WTC11 (cell line): ENCODE measurements at regions not wholly inside any gene's neighbourhood (a gene's known extent, or its start where the extent isn't known, plus 50 kb on each side); places are given as distances from the start of the nearest gene placed in this dataset.

Experiments
- CDX4 ChIP-seq: fragments of 250-450 bp; sonication (Bioruptor Pico); IDR thresholded peaks from 2 replicates; pipeline ENCODE4 v1.9.0; 2021; ENCODE audit warnings: moderate library complexity, mild to moderate bottlenecking, inconsistent platforms, borderline replicate concordance
- FOXJ3 ChIP-seq: sonication (generic); formaldehyde crosslinking; IDR thresholded peaks from 2 replicates; pipeline ENCODE4 v1.9.0; 2021; ENCODE audit warnings: missing genetic modification reagents, mild to moderate bottlenecking, borderline replicate concordance
- JUN ChIP-seq: sonication (generic); formaldehyde crosslinking; IDR thresholded peaks from 2 replicates; pipeline ENCODE4 v1.8.0; 2023; ENCODE audit warnings: mild to moderate bottlenecking, missing genetic modification reagents
- NR3C1 ChIP-seq: sonication (generic); formaldehyde crosslinking; conservative IDR thresholded peaks from 2 replicates; pipeline ENCODE4 v1.8.1; 2023; ENCODE audit warnings: low read depth, mild to moderate bottlenecking, missing genetic modification reagents
- TP53 ChIP-seq: sonication (generic); formaldehyde crosslinking; IDR thresholded peaks from 2 replicates; pipeline ENCODE4 v1.8.1; 2023; ENCODE audit warnings: mild to moderate bottlenecking, missing genetic modification reagents
- ZNF138 ChIP-seq: sonication (generic); formaldehyde crosslinking; conservative IDR thresholded peaks from 2 replicates; pipeline ENCODE4 v1.8.1; 2022; ENCODE audit warnings: mild to moderate bottlenecking, moderate library complexity, missing genetic modification reagents
- ZNF416 ChIP-seq: fragments of 250-450 bp; sonication (Bioruptor Pico); IDR thresholded peaks from 2 replicates; pipeline ENCODE4 v1.9.0; 2021; ENCODE audit warnings: mild to moderate bottlenecking, inconsistent platforms
- ZNF512 ChIP-seq: sonication (generic); formaldehyde crosslinking; IDR thresholded peaks from 2 replicates; pipeline ENCODE4 v1.8.1; 2022; ENCODE audit warnings: missing genetic modification reagents, borderline replicate concordance
- ZNF532 ChIP-seq: fragments of 250-450 bp; sonication (Bioruptor Pico); IDR thresholded peaks from 2 replicates; pipeline ENCODE4 v1.9.0; 2021; ENCODE audit warnings: mild to moderate bottlenecking, borderline replicate concordance
- TF ChIP-seq, protein P1 (sequence below): sonication (generic); formaldehyde crosslinking; IDR thresholded peaks from 2 replicates; pipeline ENCODE4 v1.8.0; 2023; ENCODE audit warnings: missing genetic modification reagents, mild to moderate bottlenecking, borderline replicate concordance
- TF ChIP-seq, protein P2 (sequence below): sonication (generic); formaldehyde crosslinking; IDR thresholded peaks from 2 replicates; pipeline ENCODE4 v1.8.1; 2022; ENCODE audit warnings: mild to moderate bottlenecking, moderate library complexity, missing genetic modification reagents
- TF ChIP-seq, protein P3 (sequence below): fragments of 250-450 bp; sonication (Bioruptor Pico); conservative IDR thresholded peaks from 2 replicates; pipeline ENCODE4 v1.9.0; 2021; ENCODE audit warnings: mild to moderate bottlenecking
- TF ChIP-seq, protein P4 (sequence below): sonication (generic); formaldehyde crosslinking; IDR thresholded peaks from 2 replicates; pipeline ENCODE4 v1.8.1; 2023; ENCODE audit warnings: mild to moderate bottlenecking, missing genetic modification reagents, borderline replicate concordance
- TF ChIP-seq, protein P5 (sequence below): fragments of 200-600 bp; IDR thresholded peaks from 2 replicates; pipeline ENCODE4 v1.8.0; 2022; ENCODE audit warnings: antibody characterized with exemption

GRCh38 chr6:47414423-47415167 is 63.0 kb upstream of the CD2AP start (continued):
- TF ChIP-seq, protein P1, sequence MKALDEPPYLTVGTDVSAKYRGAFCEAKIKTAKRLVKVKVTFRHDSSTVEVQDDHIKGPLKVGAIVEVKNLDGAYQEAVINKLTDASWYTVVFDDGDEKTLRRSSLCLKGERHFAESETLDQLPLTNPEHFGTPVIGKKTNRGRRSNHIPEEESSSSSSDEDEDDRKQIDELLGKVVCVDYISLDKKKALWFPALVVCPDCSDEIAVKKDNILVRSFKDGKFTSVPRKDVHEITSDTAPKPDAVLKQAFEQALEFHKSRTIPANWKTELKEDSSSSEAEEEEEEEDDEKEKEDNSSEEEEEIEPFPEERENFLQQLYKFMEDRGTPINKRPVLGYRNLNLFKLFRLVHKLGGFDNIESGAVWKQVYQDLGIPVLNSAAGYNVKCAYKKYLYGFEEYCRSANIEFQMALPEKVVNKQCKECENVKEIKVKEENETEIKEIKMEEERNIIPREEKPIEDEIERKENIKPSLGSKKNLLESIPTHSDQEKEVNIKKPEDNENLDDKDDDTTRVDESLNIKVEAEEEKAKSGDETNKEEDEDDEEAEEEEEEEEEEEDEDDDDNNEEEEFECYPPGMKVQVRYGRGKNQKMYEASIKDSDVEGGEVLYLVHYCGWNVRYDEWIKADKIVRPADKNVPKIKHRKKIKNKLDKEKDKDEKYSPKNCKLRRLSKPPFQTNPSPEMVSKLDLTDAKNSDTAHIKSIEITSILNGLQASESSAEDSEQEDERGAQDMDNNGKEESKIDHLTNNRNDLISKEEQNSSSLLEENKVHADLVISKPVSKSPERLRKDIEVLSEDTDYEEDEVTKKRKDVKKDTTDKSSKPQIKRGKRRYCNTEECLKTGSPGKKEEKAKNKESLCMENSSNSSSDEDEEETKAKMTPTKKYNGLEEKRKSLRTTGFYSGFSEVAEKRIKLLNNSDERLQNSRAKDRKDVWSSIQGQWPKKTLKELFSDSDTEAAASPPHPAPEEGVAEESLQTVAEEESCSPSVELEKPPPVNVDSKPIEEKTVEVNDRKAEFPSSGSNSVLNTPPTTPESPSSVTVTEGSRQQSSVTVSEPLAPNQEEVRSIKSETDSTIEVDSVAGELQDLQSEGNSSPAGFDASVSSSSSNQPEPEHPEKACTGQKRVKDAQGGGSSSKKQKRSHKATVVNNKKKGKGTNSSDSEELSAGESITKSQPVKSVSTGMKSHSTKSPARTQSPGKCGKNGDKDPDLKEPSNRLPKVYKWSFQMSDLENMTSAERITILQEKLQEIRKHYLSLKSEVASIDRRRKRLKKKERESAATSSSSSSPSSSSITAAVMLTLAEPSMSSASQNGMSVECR (CRISPR knock-in tag) = no peak
- no peak for TF ChIP-seq ZNF138 (CRISPR knock-in tag)
- no peak for TF ChIP-seq TP53 (CRISPR knock-in tag)
- TF ChIP-seq, protein P2, sequence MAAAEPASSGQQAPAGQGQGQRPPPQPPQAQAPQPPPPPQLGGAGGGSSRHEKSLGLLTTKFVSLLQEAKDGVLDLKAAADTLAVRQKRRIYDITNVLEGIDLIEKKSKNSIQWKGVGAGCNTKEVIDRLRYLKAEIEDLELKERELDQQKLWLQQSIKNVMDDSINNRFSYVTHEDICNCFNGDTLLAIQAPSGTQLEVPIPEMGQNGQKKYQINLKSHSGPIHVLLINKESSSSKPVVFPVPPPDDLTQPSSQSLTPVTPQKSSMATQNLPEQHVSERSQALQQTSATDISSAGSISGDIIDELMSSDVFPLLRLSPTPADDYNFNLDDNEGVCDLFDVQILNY (CRISPR knock-in tag) = no peak
- TF ChIP-seq JUN = no peak
- no peak for TF ChIP-seq FOXJ3 (CRISPR knock-in tag)
- TF ChIP-seq, protein P3, sequence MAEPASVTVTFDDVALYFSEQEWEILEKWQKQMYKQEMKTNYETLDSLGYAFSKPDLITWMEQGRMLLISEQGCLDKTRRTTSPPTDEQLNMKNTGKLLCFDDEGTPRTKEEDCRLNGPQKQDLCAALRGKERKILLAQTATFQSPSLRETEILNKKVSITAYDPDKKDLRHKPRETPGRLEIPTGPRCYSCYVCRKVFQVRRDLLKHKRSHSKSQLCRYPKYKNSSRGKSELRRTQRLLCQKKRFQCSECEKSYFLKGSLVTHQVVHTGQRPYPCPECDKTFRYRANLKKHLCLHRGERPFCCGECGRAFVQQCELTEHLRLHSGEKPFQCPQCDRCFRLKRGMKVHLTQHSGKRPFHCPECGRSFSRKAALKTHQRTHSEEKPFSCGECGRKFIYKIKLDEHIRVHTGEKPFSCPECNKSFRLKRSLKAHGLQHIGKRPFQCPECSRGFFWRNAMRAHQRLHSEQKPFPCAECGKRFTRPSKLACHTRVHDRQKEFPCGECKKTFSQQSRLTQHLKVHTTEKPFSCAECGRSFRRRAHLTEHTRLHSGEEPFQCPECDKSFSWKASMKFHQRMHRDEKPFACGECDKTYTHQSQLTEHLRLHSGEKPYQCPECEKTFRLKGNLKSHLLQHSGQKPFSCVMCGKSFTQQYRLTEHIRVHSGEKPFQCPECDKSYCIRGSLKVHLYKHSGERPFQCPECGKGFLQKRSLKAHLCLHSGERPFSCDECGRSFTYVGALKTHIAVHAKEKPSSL (CRISPR knock-in tag) = no peak
- no peak for TF ChIP-seq CDX4 (CRISPR knock-in tag)
- TF ChIP-seq, protein P4, sequence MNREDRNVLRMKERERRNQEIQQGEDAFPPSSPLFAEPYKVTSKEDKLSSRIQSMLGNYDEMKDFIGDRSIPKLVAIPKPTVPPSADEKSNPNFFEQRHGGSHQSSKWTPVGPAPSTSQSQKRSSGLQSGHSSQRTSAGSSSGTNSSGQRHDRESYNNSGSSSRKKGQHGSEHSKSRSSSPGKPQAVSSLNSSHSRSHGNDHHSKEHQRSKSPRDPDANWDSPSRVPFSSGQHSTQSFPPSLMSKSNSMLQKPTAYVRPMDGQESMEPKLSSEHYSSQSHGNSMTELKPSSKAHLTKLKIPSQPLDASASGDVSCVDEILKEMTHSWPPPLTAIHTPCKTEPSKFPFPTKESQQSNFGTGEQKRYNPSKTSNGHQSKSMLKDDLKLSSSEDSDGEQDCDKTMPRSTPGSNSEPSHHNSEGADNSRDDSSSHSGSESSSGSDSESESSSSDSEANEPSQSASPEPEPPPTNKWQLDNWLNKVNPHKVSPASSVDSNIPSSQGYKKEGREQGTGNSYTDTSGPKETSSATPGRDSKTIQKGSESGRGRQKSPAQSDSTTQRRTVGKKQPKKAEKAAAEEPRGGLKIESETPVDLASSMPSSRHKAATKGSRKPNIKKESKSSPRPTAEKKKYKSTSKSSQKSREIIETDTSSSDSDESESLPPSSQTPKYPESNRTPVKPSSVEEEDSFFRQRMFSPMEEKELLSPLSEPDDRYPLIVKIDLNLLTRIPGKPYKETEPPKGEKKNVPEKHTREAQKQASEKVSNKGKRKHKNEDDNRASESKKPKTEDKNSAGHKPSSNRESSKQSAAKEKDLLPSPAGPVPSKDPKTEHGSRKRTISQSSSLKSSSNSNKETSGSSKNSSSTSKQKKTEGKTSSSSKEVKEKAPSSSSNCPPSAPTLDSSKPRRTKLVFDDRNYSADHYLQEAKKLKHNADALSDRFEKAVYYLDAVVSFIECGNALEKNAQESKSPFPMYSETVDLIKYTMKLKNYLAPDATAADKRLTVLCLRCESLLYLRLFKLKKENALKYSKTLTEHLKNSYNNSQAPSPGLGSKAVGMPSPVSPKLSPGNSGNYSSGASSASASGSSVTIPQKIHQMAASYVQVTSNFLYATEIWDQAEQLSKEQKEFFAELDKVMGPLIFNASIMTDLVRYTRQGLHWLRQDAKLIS (CRISPR knock-in tag) = no peak
- no peak for TF ChIP-seq ZNF512 (CRISPR knock-in tag)
- no peak for TF ChIP-seq NR3C1 (CRISPR knock-in tag)
- no peak for TF ChIP-seq ZNF416
- no peak for TF ChIP-seq ZNF532 (CRISPR knock-in tag)
- TF ChIP-seq, protein P5, sequence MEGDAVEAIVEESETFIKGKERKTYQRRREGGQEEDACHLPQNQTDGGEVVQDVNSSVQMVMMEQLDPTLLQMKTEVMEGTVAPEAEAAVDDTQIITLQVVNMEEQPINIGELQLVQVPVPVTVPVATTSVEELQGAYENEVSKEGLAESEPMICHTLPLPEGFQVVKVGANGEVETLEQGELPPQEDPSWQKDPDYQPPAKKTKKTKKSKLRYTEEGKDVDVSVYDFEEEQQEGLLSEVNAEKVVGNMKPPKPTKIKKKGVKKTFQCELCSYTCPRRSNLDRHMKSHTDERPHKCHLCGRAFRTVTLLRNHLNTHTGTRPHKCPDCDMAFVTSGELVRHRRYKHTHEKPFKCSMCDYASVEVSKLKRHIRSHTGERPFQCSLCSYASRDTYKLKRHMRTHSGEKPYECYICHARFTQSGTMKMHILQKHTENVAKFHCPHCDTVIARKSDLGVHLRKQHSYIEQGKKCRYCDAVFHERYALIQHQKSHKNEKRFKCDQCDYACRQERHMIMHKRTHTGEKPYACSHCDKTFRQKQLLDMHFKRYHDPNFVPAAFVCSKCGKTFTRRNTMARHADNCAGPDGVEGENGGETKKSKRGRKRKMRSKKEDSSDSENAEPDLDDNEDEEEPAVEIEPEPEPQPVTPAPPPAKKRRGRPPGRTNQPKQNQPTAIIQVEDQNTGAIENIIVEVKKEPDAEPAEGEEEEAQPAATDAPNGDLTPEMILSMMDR = no peak
